BJ (cell line): ENCODE measurements at regions not wholly inside any gene's neighbourhood (a gene's known extent, or its start where the extent isn't known, plus 50 kb on each side); places are given as distances from the start of the nearest gene placed in this dataset.
"Not testable (repeated sequence)": the region's sequence is repeated elsewhere in the genome, so short reads cannot be mapped to it uniquely, and the experiment has no call there.

Experiments
- CTCF ChIA-PET: fragments of 350-600 bp; formaldehyde crosslinking; extraction: SDS; loops from one replicate; lab custom pipeline; 2021; ENCODE audit warnings: antibody characterized with exemption, inconsistent platforms; lab: Yijun Ruan, JAX
- POLR2A ChIA-PET: fragments of 300-600 bp; sonication (Branson Sonifier 250); formaldehyde crosslinking; extraction: SDS; loops from one replicate; lab custom pipeline; 2021; ENCODE audit warnings: antibody characterized with exemption; lab: Charles Lee
- DNase-seq: peaks from one replicate; pipeline ENCODE4 v3.0.0-alpha.2; 2011; ENCODE audit warnings: low read depth
- H3K27me3 ChIP-seq: 2 replicates; pipeline ENCODE4 v1.6.0; 2011; ENCODE audit warnings: low read length; ENCODE audit not compliant: control insufficient read depth, insufficient read depth
- H3K36me3 ChIP-seq: 2 replicates; pipeline ENCODE4 v1.5.1; 2011; ENCODE audit warnings: low read length; ENCODE audit not compliant: control insufficient read depth, insufficient read depth
- H3K4me3 ChIP-seq: 2 replicates; pipeline ENCODE4 v1.5.1; 2011; ENCODE audit warnings: low read depth, mild to moderate bottlenecking, control low read depth, low read length
- TF ChIP-seq, protein P1 (sequence below): IDR thresholded peaks from 2 replicates; pipeline ENCODE4 v1.5.1; 2011; ENCODE audit warnings: low read depth, mild to moderate bottlenecking, control low read depth, inconsistent platforms, low read length, moderate library complexity; ENCODE audit not compliant: insufficient read depth

DNA sequence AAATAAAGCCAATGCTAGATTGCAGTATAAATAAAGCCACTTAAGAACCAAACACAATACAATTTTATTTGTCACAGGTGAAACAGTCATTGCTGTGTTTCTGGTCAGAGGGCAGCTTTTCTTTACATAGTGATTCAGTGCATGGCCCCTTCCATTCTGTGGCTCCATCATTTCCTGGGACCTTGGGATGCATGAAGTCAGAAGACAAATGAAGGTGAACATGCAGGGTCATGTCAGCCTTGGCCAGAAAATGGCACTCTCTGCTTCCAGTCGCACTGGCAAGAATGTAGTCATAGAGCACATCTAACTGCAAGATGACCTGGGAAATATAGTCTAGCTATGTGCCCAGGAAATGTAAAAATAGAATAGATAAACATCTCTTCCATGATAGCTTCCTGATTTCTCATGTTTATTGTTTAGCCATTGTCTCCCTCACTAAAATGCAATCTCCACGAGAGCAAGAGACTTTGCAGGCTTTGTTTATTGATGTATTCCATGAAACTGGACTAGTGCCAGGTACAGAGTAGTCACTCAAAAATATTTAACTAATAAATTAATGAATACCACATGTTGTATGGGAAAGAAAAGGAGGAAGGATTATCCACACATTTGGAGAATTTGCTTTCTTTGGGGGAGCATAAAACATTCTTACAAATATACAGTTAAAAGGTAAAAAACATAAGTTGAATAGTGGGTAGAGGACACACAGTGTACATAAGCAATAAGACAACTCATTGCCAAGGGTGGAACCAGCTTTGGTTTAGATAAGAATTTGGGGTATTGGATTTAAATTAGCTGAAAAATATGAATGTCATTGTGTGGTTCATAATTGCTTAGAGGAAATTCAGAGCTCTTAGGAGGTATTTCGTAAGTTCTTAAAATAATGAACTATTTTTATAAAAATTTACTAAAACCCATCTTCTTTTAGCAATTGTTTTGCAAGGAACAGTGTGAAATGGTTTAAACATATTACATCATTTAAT, 343.8 kb downstream of the PID1 start:
- no peak for DNase-seq
- Histone ChIP-seq H3K4me3 (no peak overlapping the region), H3K27me3 (no peaks in the 10 kb centered on the region), H3K36me3 (no peaks in the 10 kb centered on the region)
- ChIA-PET CTCF (no interaction called here), POLR2A (interaction anchor here (0.6 kb wide), 1 partner anchor 113 kb away, joined by 5 read pairs; no protein-coding TSS in a partner anchor)
- TF ChIP-seq, protein P1, sequence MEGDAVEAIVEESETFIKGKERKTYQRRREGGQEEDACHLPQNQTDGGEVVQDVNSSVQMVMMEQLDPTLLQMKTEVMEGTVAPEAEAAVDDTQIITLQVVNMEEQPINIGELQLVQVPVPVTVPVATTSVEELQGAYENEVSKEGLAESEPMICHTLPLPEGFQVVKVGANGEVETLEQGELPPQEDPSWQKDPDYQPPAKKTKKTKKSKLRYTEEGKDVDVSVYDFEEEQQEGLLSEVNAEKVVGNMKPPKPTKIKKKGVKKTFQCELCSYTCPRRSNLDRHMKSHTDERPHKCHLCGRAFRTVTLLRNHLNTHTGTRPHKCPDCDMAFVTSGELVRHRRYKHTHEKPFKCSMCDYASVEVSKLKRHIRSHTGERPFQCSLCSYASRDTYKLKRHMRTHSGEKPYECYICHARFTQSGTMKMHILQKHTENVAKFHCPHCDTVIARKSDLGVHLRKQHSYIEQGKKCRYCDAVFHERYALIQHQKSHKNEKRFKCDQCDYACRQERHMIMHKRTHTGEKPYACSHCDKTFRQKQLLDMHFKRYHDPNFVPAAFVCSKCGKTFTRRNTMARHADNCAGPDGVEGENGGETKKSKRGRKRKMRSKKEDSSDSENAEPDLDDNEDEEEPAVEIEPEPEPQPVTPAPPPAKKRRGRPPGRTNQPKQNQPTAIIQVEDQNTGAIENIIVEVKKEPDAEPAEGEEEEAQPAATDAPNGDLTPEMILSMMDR, result no peak

DNA sequence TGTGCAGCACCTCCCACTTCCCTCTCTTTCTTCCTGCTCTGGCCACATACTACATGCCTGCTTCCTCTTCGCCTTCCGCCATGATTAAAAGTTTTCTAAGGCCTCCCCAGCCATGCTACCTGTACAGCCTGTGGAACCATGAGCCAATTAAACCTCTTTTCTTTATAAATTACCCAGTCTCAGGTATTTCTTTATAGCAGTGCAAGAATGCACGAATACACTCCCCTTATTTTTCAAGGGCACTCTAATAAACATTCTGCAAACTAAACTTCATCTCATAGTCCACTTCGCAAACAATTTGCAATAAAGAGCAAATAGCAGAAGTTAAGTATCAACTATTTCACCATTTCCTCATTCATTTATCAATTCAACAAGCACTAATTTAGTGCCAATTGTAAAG, 351.3 kb downstream of the PID1 start:
- no peak overlapping the region for H3K4me3 ChIP-seq
- TF ChIP-seq, protein P1, result no peak
- no peaks in the 10 kb centered on the region for H3K36me3 ChIP-seq
- CTCF ChIA-PET, result no interaction called here
- DNase-seq, result no peak
- no peaks in the 10 kb centered on the region for H3K27me3 ChIP-seq
- POLR2A ChIA-PET, result no interaction called here

DNA sequence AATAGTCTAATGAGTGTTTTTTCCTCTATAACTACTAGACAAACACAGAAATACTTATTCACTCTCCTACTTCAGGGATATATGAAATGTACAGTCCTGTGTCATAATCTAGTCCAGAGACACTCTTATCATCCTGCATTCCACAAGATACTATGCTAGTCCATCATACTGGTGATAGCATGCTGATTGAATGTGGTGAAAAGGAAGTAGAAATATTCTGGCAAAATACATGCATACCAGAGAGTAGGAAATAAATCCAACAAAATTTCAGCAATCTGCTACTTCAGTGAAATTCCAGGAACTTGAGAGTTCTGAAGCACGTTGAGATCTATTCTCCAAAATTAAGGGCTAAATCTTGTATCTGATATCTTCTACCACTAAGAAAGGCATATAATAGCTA, 353.9 kb downstream of the PID1 start:
- ChIA-PET POLR2A (no interaction called here), CTCF (no interaction called here)
- Histone ChIP-seq H3K27me3 (no peaks in the 10 kb centered on the region), H3K36me3 (no peaks in the 10 kb centered on the region), H3K4me3 (no peak overlapping the region)
- peak; percentile 35 for DNase-seq
- TF ChIP-seq, protein P1, result no peak

DNA sequence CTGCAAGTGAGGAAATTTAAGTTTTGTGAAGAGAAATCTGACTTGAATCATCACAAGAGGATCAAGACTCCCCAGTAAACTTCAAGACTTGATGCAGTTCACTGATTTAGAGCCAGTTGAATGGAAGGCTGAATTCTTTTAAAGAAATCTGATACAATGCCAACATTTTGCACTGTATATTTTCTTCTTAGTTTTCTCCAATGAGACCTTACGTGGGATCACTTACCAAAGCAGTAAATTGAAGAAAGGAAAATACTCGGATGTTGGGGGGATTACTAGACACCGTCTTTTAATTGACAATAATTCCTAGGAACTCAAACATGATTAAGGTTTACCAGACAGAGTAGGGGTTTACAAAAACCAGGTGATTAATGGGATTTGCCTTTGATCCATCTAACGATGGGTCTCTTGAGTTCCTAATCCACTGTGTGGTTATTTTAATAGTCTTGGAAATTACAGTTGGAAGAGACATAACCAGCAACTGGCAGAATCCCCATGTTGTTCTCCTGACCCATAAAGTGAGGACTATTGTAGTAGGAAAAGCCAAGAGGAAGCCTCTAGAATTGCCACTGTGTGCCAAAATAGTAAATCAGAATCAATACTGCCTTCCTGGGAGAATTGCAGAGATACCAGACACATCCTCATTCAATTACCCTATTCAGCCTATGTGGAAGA, 354.5 kb downstream of the PID1 start:
- H3K27me3 ChIP-seq, result no peaks in the 10 kb centered on the region
- no peaks in the 10 kb centered on the region for H3K36me3 ChIP-seq
- TF ChIP-seq, protein P1, result no peak
- POLR2A ChIA-PET, result no interaction called here
- DNase-seq, result no peak
- H3K4me3 ChIP-seq, result no peak overlapping the region
- CTCF ChIA-PET, result no interaction called here

DNA sequence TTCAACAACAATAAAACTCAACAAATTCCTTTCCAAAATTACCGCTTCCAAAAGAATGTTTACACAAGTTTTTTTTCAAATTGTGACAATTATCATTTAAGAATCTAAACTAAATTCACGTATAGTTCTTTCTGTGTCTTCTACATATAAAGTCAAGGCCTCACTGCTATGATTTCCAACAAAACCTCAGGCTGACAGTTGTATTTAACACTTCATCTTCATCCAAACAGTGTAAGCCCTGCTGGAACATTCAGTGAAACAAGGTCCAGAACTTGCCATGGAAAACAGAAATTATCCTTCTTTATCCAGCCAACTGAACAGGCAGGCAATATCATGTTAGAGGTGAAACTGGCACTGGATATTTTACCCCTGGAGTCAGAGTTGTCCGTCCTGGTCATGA, 357.9 kb downstream of the PID1 start:
- no peak for DNase-seq
- CTCF ChIA-PET, result no interaction called here
- Histone ChIP-seq H3K36me3 (no peaks in the 10 kb centered on the region), H3K27me3 (no peaks in the 10 kb centered on the region), H3K4me3 (no peak overlapping the region)
- POLR2A ChIA-PET, result no interaction called here
- TF ChIP-seq, protein P1, result no peak

DNA sequence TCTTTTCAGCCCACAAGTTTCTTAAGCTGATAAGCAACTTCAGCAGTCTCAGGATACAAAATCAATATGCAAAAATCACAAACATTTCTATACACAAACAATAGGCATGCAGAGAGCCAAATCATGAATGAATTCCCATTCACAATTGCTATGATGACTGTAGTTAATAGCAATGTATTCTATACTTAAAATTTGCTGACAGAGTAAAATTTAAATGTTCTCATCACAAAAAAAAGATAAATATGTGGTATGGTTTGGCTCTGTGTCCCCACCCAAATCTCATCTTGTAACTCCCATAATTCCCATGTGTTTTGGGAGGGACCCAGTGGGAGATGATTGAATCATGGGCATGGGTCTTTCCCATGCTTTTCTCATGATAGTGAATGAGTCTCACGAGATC, 360.2 kb downstream of the PID1 start:
- DNase-seq, POLR2A ChIA-PET, H3K4me3 ChIP-seq, CTCF ChIA-PET, H3K36me3 ChIP-seq, H3K27me3 ChIP-seq: not testable (repeated sequence)
